GM10266 (cell line): ENCODE measurements at regions not wholly inside any gene's neighbourhood (a gene's known extent, or its start where the extent isn't known, plus 50 kb on each side); places are given as distances from the start of the nearest gene placed in this dataset.

Experiments used
- DNase-seq: peaks from one replicate; pipeline ENCODE4 v3.0.0; 2012; ENCODE audit errors: extremely low spot score
- TF ChIP-seq, protein P1 (sequence below): IDR thresholded peaks from 2 replicates; pipeline ENCODE4 v1.5.1; 2012; ENCODE audit warnings: mild to moderate bottlenecking, low read depth; ENCODE audit not compliant: control insufficient read depth, insufficient read depth; ENCODE audit errors: missing control alignments

DNA sequence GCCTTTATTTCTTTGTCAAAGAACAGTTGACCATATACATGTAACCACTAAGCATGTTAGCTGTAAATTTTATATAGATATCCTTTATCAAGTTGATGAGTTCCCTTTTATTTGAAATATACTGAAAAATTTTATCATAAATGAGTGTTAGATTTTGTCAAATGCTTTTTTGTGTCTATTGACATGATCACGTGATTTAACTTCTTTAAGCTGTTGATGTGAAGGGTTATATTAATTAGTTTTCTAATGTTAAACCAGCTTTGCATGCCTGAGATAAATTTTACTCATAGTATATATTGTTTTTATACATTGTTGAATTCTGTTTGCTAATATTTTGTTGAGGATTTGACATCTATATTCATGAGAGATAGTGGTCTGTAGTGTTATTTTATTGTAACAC is 241.9 kb upstream of the CDH20 start:
- DNase-seq: no peak
- TF ChIP-seq, protein P1, sequence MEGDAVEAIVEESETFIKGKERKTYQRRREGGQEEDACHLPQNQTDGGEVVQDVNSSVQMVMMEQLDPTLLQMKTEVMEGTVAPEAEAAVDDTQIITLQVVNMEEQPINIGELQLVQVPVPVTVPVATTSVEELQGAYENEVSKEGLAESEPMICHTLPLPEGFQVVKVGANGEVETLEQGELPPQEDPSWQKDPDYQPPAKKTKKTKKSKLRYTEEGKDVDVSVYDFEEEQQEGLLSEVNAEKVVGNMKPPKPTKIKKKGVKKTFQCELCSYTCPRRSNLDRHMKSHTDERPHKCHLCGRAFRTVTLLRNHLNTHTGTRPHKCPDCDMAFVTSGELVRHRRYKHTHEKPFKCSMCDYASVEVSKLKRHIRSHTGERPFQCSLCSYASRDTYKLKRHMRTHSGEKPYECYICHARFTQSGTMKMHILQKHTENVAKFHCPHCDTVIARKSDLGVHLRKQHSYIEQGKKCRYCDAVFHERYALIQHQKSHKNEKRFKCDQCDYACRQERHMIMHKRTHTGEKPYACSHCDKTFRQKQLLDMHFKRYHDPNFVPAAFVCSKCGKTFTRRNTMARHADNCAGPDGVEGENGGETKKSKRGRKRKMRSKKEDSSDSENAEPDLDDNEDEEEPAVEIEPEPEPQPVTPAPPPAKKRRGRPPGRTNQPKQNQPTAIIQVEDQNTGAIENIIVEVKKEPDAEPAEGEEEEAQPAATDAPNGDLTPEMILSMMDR: no peak

DNA sequence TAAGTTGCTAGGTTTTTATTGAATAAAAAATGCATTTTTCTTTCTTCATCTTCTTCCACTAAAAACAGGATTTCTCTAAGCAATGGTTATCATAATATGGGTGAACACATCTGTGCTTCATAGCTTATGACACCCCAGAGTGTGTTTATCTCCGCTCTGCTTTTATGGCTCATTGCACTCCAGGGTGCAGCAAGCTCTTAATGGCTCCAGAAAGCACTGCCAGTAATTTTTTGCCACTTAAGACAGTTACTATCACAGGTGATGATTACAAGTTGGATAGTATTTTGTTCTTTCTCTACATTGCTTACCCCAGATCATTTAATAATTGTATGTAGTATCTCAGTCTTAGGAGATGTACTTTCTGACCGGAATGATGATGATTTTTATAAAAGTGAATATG is 239.3 kb upstream of the CDH20 start:
- TF ChIP-seq, protein P1: no peak
- DNase-seq: no peak

DNA sequence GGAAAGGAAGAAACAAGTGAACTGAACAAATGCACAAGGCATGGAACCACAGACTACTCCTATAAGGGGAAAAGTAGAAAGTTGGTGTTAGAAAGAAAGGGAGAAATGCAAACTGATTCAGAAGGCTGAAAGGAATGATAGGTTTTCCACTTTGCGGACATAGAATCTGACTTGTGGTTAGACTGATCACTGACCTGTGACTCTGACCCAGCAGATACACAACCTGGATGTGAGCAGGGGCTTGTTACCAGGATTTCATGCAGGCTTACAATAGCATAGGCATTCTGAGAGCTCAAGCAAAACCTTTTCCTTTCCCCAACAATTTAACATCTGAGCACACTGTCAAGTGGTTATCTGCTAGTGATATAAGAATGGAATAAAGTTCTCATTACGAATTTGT is 237.0 kb upstream of the CDH20 start:
- DNase-seq: no peak
- TF ChIP-seq, protein P1: no peak

DNA sequence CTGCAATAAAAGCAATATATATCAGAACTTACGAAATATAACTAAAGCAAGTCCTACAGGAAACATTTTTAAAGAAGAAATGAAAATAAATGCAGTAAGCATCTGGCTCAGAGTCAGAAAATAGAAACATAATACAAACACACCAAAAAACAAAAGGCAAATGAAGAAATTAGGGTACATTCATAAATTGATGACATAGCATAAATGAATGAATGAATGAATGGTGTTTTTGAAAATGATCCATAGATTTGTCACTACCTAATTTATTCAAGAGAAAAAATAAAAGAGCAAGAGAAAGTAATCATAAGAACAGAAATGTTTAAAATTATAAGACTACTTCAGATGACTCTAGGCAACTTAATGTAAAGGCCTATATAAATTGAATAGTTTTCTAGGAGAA is 226.1 kb upstream of the CDH20 start:
- DNase-seq: no peak
- TF ChIP-seq, protein P1: no peak

DNA sequence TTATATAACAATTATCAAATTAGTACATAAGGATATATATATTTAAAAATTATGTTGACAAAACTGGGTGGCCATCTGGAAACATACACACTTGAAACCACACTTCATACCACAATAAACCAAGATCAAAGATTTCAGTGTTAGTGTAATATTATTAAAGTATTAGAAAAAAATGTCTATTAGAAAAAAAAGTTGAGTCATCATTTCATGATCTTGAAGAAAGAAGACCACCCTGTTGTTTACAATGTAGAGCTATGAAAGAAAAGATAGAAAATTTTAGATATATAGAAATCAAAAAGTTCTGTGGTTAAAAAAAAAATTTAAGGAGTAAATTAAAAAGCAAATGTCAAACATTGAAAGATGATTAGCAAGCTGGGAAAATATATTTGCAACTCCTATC is 224.5 kb upstream of the CDH20 start:
- DNase-seq: no peak
- TF ChIP-seq, protein P1: no peak

DNA sequence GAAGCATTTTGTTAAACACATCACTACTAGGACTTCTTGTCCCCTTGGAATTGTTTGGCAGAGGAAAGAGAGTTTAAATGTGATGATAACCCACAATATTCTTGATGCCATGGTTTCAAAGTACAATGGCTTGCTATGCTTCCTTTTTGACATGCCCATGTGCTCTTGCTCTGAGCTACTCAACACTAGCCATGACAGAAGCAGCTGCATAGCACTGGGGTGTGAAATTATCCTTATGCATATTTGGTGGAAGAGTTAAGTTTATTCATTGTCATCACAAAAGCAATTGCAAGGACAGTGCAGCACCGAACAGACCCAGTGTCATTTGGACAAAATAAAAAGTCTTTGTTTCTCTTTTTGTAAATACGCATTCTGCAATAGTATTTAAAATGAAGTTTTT is 209.9 kb upstream of the CDH20 start:
- TF ChIP-seq, protein P1: no peak
- DNase-seq: no peak

DNA sequence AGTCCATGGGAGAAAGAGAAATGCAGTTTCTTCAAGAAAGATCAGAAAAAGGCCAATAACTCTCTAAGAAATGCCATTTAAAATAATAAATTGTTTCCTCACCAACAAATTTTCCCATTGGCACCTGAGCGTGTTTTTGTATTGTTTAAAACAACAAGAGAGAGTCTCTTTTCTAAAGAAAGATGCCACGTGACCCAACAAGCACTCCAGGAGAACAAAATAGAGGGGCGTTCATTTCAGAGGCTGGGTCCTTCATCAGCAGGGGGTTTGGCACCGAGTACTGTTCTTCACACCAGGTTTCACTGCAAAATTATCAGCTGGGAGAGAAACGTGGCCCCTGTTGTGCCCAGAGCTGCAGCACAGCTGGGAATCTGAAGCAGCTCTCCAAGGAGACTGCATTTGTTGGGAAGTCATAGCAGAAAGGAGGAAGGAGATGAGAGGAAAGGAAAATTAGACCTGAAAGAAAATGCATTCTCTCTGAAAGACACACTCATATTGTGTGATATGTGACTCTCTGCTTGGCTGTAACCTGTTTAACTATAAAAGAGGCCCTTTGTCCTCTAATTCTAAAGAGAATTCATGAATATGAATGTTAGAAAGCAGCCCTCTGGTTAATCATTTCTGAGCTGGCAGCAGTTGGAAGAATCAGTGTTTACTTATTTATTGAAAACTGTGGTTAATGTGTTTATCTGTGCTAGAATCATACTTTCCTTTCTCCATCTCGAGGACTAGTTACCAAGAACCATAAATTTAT is 205.3 kb upstream of the CDH20 start:
- DNase-seq: no peak
- TF ChIP-seq, protein P1: no peak
